ENCODE measurements at regions not wholly inside any gene's neighbourhood (a gene's known extent, or its start where the extent isn't known, plus 50 kb on each side); places are given as distances from the start of the nearest gene placed in this dataset.

DNA sequence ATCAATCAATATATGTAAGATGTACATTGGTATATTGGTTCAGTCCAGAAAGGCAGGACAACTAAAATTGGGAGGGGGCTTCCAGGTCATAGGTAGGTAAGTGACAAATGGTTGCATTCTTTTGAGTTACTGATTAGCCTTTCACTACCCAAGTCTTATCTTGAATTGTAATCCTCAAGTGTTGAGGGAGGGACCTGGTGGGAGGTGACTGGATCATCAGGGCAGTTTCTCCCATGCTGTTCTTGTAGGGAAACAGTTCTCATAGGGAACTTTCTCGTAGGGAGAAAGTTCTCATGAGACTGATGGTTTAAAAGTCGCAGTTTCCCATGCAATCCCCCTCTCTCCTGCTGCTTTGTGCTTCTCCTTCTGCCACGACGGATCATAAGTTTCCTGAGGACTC lies 809.2 kb downstream of the KCNT2 start:
- DNase-seq, result no peak

DNA sequence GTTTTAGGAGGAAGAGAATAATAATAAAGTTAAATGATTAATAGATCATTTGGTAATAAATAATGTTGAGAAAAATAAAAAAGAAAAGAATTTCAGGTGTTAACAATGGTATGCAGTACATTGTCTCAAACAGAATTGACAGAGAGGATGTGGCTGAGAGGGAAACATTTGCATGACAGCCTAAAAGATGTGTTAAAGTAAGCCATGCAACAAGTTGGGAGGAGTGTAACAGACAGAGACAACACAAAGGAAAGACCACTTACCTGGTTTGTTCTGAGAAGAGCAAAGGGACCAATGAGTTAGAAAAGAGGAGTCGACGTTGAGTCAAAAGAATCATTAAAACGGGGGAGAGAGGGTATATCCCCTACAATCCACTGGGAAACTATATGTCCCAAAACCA lies 814.0 kb downstream of the KCNT2 start:
- DNase-seq, result no peak

DNA sequence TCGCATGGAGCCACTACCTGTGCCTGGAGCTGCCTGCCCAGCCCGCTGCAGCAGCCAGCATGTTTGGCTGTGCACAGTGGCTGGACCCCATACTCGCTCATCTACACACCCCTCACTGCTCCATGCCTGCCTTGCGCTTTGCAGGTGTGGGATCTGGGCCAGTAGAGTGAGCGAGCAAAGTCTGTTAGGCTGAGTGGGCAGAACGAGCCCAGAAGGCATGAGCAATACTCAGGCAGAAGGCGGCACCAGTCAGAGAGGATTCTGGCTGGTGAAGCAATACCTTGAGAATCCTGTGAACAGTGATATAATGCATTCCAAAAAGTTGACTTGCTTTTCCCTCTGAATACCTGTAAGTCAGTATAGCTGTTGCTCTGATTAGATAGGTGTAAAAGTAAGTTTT lies 816.4 kb downstream of the KCNT2 start:
- no peak for DNase-seq

DNA sequence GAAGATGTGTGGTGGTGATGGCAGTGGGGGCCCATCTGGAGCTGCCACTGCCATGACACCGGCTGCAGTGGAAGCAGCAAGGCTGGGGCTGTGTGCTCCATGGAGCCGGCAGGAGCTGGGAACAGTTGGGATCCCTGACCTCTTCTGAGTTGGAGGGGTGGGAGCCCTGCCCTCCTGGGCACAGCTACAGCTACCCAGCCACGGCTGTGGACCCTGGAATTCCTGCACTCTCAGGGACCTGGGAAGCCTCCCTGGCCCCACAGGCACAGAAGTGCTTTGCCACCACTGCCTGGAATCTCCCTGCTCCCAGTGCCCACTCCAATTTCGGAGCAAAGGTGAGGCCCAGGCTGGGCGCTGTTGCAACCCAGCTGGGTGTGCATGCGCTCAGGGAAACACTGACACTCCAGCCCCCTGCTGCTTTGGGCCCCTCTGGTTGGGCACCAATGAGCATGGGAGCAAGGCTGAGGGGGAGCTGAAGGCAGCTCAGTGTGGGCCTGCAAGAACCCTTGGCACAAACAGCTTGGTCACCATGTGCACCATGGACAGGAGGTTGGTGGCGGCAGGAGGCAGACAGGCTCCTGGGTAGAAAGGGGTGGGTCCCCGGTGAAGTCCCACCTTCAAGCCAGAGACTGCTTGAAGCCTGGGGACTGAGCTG lies 817.6 kb downstream of the KCNT2 start:
- DNase-seq, result no peak

DNA sequence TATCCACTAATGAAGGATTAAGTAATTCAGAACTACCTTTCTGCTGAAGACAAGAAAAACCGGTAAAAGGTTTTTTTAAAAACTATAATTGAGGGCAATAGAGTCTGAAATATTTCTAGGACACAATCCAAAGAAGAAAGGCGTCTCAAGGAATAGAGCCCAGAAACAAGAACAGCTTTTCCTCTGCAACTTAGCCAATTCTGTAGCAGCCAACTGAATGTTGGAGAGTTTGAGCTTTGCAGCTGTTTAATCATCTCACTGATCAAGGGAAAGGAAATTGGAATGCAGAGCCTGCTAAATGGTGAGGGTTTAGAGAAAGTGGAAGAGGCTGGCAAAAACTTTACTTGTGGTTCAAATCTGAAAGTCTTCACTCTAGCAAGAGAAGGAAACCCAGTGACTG lies 818.9 kb downstream of the KCNT2 start:
- no peak for DNase-seq

DNA sequence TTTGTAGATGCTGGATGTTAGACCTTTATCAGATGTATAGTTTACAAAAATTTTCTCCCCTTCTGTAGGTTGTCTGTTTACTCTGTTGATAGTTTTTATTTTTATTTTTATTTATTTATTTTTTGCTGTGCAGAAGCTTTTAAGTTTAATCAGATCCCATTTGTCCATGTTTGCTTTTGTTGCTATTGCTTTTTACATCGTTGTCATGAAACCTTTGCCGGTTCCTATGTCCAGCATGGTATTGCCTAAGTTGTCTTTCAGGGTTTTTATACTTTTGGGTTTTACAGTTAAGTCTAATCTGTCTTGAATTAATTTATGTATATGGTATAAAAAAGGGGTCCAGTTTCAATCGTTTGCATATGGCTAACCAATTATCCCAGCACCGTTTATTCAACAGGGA lies 819.5 kb downstream of the KCNT2 start:
- no peak for DNase-seq

DNA sequence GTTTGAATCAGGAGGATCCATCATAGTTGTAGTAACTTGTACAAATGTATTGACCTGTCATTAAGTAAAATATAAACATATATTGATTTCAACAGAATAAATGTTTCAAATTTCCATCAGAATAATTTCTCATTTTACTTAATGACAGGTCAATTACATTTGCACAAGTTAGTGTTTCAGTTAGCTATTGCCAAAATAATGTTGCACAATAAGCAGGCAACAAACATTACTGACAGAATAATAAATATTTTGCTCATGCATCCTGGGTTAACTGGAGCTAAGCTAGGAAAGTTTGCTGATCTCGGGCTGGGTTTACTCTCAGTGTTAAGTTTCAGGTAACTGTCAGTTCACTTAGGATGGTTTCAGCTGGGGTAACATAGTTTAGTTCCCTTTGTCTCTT lies 822.4 kb downstream of the KCNT2 start:
- no peak for DNase-seq

DNA sequence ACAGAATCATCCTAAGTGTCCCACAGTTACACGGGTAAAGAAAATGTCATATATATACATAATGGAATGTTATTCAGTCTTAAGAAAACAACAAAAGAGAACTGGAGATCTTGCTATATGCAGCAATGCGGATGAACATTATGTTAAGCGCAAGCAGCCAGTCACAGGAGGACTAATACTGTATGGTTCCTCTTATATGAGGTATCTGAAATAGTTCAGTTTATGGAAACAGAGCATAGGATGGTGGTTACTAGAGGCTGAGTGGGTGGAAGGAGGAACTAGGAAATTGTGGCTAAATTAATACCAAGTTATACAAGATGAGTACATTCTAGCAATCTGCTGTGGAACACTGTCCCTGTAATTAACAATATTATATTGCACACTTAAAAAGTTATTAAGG lies 834.3 kb downstream of the KCNT2 start:
- no peak for DNase-seq

DNA sequence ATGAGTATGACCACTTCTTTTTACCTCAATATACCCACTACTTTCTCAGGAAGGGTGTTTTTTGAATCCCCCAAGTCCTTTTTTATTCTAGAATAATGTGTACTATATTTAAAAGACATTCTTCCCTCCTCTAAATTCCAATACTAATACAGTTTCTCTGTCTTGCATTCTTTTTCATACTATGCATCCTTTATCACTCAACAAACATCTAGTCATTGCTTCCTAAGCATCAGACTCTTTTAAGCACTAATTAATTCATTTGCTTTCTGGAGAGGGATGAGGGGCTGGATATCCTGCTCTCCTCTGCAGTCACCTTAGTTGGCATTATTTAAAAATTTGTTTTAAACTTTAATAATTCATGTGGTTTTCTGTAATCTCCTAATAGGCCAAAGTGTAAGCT lies 838.8 kb downstream of the KCNT2 start:
- DNase-seq, result no peak

DNA sequence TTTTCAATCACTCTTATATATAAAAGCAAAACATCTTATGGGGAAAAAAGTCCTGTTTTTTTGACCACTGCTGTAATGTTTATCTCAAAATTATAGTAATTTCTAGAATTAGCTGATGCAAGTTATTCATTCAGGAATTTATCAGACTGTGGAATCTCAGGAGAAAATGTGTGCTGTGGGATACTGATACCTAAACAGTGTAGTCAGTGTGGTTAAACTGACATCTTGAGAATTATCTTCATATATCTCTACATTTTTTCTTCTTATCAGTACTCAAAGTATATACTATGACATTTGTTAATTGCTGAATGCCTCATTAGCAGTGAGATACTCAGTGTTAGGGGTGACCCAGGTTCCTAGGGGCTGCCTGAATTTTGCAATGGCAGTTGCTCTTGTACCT lies 839.3 kb downstream of the KCNT2 start:
- DNase-seq, result no peak

DNA sequence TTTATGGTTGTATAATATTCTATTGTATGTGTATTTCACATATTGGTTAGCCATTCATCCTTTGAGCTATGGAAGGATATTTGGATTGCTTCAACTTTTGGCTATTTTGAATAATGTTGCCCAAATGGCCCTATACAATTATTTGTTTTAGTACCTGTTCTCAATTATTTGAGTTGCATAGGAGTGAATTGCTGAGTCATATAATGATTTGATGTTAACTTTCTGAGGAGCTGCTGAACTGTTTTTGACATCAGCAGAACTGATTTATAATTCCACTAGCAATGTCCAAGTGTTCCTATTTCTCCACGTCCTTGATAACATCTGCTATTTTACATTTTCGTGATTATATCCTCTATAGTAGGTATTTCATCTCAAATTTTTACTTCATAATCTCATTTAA lies 839.9 kb downstream of the KCNT2 start:
- no peak for DNase-seq

DNA sequence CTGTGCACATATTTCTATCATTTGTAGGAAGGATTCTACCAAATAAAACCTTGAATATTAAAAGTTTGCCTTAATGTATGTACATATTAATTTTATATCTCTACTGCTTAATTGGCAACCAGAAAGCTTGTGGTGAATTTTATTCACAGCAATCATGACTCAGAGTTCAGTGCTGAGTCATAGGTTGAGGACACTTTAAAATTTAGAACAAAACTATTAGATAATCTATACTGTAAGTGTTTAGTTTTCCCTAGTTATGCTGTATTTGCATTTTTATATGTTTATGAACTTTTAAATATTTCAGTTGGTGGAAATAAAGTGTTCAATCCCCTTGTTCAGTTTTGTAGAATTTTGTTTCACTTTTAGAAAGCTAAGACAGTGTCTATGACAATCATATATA lies 841.5 kb downstream of the KCNT2 start:
- no peak for DNase-seq

DNA sequence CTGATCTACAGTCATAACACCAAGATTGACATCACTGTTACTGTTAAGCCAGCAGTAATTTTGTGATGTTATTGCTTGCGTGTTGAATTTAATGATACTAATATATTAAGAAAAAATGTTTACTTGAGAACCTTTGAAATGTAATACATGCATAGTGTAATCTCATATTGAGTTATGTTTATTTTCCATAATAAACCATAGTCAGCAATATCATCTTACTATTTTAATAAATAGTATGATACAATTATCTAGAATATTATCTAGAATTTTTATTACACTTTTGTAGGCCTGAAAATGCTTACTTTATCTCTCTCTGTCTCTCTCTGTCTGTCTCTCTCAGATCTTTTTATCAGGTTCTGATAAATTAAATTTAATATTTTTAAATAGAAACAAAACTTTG lies 843.1 kb downstream of the KCNT2 start:
- no peak for DNase-seq

DNA sequence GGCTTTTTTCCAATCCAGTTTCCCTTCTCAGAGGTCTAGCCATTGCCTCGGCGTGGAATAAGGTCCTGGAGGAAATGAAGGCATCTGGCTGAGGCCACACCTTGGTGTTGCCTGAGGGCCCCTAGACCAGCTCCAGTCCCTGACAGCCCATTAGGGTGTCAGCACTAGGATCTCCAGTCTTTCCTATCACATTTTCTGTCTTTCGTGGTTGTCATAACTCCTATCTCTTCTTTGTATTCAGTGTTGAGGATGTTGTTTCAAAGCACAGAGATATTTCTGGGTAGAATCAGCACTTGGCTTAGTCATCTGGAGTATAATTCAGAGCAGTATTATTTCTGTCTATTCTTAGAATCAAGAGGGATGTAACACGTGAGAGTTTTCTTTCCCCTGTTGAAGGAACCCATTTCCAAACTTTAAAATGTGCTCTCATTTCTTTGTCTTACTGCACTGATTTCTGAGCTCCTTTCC lies 844.3 kb downstream of the KCNT2 start:
- no peak for DNase-seq

DNA sequence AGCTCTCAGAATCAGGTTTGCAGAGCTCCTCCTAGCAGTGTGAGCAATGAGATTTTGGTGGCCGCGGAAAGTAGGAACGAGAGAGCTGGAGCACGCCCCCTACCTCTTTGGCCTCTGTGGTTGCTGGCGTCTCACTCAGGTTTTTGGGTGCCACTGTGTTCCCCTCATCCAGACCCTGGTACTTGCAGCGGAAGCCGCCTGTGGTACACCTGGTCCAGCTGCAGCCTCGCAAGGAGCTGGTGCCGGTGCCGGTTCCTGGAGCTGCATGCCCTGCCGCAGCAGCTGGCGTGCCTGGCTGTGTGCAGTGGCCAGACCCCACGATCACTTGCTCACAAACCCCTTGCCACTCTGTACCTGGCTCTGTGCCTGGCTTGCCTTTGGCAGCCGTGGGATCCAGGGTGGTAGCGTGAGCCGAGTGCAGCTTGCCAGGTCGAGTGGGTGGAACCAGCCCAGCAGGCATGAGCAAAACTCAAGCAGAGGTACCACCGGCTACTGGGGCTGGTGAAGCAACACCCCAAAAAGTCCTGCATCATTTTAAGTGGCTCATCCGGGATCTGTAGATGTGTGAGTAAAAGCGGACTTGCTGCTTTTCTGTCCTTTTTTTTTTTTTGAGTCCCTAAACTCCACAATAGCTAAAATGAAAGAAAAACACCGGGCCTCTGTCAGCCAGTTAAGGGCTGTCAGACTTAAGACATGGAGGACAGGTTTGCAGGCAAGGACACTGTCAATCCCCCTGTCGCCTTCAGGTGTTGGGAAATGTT lies 844.9 kb downstream of the KCNT2 start:
- no peak for DNase-seq

DNA sequence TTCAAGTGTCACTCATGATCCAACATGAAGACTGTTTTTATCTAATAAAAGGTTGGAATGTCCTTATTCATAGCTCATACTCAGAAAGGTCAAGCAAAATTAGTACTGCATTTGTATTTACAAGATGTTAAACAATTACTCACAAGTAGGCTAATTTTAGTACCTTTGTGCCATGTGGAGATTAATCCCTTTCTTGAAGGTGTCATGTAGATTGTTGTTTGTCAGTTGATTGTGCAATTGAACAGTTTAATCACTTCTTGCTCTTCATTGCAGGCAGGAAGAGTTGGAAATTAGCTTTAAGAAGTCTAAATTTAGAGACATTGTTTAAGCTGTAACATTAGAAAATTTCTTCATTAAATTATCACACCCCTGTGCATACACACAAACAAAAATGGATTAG lies 847.1 kb downstream of the KCNT2 start:
- DNase-seq, result no peak

DNA sequence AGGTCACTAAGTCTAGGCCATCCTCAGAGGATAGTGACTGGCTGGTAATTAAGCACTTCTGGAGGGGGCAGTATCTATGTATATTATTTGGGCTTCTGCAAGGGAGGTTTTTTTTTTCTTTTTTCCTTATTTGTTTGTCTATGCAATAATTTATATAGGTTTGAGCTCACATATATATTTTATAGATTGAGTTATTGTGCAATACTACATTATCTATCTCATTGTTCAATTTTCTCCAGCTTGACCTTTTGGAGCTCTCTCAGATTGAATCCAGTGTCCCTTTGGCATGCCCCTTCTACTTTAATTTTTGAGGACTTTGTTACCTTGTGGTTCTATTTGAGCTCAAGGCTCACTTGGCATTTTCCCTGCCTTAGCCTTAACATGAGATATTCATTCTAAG lies 852.1 kb downstream of the KCNT2 start:
- DNase-seq, result no peak

DNA sequence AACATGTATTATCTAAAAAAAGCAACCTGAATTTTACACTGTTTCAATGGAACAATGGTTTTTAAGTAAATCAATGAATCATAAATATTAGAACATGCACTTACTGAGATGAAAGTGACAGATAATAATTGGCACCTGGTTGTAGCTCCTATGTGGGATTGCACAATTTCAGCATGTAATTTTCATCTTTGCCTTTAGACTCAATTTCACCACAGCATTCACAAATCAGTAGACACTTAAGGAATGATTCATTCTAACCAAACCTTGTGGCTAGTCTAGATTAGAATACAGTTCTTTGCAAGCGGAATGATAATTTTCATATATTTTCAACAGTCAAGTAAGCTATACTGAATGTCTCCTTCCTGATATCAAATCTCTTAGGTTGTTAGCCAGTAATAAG lies 853.4 kb downstream of the KCNT2 start:
- no peak for DNase-seq

DNA sequence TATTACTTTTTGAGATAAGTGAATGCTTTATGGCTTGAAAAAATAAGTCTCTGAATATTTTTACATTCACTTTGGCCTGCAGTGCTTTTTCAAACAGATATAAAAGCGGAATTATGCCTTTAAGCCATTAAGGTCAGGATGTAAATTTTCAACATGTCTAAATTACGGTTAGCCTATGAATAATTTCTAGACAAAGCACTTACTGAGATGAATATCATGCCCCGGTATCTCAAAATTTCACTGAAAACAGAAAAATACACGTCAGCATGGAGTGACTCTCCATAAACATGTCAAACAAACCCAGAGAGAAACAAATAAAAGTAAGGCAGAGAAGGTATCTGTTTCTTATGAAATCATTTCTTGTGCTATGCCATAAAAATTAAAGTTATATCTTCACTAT lies 853.9 kb downstream of the KCNT2 start:
- DNase-seq, result no peak

DNA sequence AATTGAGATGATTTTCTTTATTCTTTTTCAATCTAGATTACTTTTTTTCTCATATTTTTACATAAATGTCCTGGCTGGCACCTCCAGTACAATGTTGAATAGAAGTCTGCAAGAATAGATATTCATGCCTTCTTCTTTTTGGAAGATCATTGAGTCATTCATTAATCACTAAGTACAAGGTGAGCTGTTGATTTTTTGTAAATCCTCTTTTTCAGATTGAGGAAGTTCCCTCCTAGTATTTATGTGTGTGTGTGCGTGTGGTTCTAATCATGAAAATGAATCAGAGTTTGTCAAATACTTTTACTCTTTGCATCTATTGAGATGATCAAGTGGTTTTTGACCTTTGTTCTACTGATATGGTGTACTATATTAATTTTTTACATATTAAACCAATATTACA lies 859.3 kb downstream of the KCNT2 start:
- no peak for DNase-seq

DNA sequence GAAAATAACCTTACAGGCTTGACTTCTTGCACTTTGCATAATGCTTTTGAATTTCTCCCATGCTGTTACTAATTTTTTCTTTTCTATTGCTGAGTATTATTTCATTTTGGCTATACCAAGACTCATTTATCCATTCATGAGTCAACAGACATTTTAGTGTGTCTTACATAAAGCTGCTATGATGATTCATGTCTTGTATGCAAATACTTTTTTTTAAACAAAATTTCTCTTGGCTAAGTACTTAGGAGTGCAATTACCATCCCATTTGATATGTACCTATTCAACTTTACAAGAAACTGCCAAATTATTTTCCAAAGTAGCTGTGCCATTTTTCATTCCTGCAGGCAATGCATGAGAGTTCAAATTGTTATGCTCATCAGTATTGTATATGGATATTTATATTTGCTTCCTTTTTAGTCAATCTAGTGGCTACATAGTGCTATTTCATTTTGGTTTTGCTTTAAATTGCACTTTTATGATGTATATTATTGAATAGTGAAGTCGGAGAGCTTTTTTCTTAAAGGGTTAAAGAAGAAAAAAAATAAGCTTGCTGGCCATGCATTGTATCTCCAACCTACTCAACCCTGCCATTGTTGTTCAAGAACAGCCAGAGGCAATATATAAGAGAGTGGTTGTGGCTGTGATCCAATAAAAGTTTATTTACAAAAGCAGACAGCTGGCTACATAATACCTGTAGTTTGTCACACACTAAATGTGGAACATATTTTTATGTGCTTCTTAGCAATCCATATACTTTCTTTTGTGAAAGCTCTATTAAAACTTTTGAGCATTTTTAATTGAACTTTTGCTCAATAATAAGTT lies 862.8 kb downstream of the KCNT2 start:
- DNase-seq, result no peak

DNA sequence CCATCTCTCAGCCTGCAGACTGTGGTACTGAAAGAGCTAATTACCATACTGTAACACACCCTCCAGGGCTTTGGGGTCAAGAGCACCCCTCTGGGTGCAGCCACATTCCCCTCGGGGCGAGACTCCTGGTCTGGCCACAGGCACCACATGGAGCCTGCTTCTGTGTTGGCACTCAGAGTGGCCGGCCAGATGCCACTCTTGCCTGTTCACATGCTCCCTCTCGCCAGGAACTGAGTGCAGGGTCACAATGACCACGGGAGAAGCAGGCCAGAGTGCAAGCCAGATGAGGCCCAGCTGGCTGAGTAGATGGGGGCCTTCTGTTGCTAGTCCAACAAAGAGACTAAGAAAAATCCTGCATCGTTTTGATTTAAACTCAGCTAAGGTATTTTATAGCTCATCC lies 864.0 kb downstream of the KCNT2 start:
- no peak for DNase-seq

DNA sequence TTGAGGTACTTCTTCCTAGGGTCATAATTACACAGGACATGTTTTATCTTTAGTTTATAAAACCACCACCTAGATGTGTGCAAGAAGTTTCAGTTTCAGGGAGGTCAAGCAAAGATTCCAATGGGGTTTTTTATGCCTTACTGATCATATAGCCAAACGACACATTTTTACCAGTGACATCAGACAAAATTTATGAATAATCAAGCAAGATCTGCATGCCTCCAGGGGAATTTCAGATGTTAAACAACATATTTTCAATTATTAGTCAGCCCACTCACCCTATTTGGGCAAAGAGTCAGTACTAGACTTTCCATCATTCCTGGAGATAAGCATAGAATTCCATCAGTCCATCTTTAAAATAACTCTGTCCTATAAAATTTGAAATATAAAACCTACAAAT lies 867.4 kb downstream of the KCNT2 start:
- no peak for DNase-seq

Data from CD4-positive, alpha-beta T cell treated with Interleukin-15 for 1 hour (primary cell).